H9 (cell line): ENCODE measurements at regions not wholly inside any gene's neighbourhood (a gene's known extent, or its start where the extent isn't known, plus 50 kb on each side); places are given as distances from the start of the nearest gene placed in this dataset.

Experiments
- DNase-seq: peaks from one replicate; pipeline ENCODE4 v3.0.0-alpha.2; 2017
- H2AFZ ChIP-seq: one replicate; pipeline ENCODE4 v1.6.1; 2013; ENCODE audit warnings: mild to moderate bottlenecking, low read length, control low read depth, moderate library complexity
- H2AK5ac ChIP-seq: 2 replicates; pipeline ENCODE4 v1.6.1; 2013; ENCODE audit warnings: low read length, control low read depth, mixed read lengths; ENCODE audit not compliant: insufficient read length
- H2BK120ac ChIP-seq: one replicate; pipeline ENCODE4 v1.6.1; 2013; ENCODE audit warnings: low read depth, mild to moderate bottlenecking, low read length, control low read depth, inconsistent platforms; ENCODE audit not compliant: poor library complexity, severe bottlenecking
- H2BK12ac ChIP-seq: 2 replicates; pipeline ENCODE4 v1.6.1; 2013; ENCODE audit warnings: low read length, control low read depth, mixed read lengths, low read depth; ENCODE audit not compliant: insufficient read length
- H2BK15ac ChIP-seq: 2 replicates; pipeline ENCODE4 v1.6.1; 2013; ENCODE audit warnings: low read depth, low read length, control low read depth
- H2BK20ac ChIP-seq: one replicate; pipeline ENCODE4 v1.6.1; 2013; ENCODE audit warnings: low read depth, mild to moderate bottlenecking, low read length, control low read depth, inconsistent platforms; ENCODE audit not compliant: poor library complexity, severe bottlenecking
- H2BK5ac ChIP-seq: 2 replicates; pipeline ENCODE4 v1.6.1; 2013; ENCODE audit warnings: low read length, control low read depth, mixed read lengths; ENCODE audit not compliant: insufficient read length
- H3K14ac ChIP-seq: 2 replicates; pipeline ENCODE4 v1.6.1; 2013; ENCODE audit warnings: low read length, control low read depth; ENCODE audit not compliant: insufficient read depth
- H3K18ac ChIP-seq: 2 replicates; pipeline ENCODE4 v1.6.1; 2013; ENCODE audit warnings: low read depth, mild to moderate bottlenecking, mixed read lengths, low read length, control low read depth; ENCODE audit not compliant: insufficient read length
- H3K23ac ChIP-seq: 2 replicates; pipeline ENCODE4 v1.6.1; 2013; ENCODE audit warnings: low read length, control low read depth, mixed read lengths, low read depth; ENCODE audit not compliant: insufficient read length
- H3K23me2 ChIP-seq: 2 replicates; pipeline ENCODE4 v1.6.1; 2013; ENCODE audit warnings: low read depth, mild to moderate bottlenecking, mixed read lengths, low read length, control low read depth; ENCODE audit not compliant: insufficient read length, poor library complexity, severe bottlenecking
- H3K27ac ChIP-seq: 2 replicates; pipeline ENCODE4 v1.5.1; 2013; ENCODE audit warnings: low read length, control low read depth, mixed read lengths, low read depth; ENCODE audit not compliant: insufficient read length
- H3K27me3 ChIP-seq: 2 replicates; pipeline ENCODE4 v1.6.1; 2013; ENCODE audit warnings: low read length, control low read depth, inconsistent platforms; ENCODE audit not compliant: insufficient read depth
- H3K4ac ChIP-seq: 2 replicates; pipeline ENCODE4 v1.6.1; 2013; ENCODE audit warnings: low read depth, mild to moderate bottlenecking, control low read depth, inconsistent platforms, low read length, moderate library complexity
- H3K4me1 ChIP-seq: 2 replicates; pipeline ENCODE4 v1.6.1; 2013; ENCODE audit warnings: low read length, control low read depth, inconsistent platforms; ENCODE audit not compliant: insufficient read depth
- H3K4me2 ChIP-seq: 2 replicates; pipeline ENCODE4 v1.6.1; 2013; ENCODE audit warnings: low read length, control low read depth, mixed read lengths; ENCODE audit not compliant: insufficient read length, insufficient read depth
- H3K56ac ChIP-seq: 2 replicates; pipeline ENCODE4 v1.6.1; 2013; ENCODE audit warnings: low read depth, mild to moderate bottlenecking, mixed read lengths, low read length, control low read depth; ENCODE audit not compliant: insufficient read length
- H3K79me1 ChIP-seq: 2 replicates; pipeline ENCODE4 v1.6.1; 2013; ENCODE audit warnings: low read depth, mild to moderate bottlenecking, moderate library complexity, low read length, control low read depth, inconsistent platforms; ENCODE audit not compliant: insufficient read depth, poor library complexity, severe bottlenecking
- H3K79me2 ChIP-seq: 2 replicates; pipeline ENCODE4 v1.6.1; 2013; ENCODE audit warnings: low read length, control low read depth, inconsistent platforms; ENCODE audit not compliant: insufficient read depth
- H3K9ac ChIP-seq: 2 replicates; pipeline ENCODE4 v1.6.1; 2013; ENCODE audit warnings: low read length, control low read depth, mixed read lengths; ENCODE audit not compliant: insufficient read length; ENCODE audit errors: extremely low read depth
- H3K9me3 ChIP-seq: one replicate; pipeline ENCODE4 v1.6.1; 2013; ENCODE audit warnings: low read depth, low read length, inconsistent platforms; ENCODE audit not compliant: control insufficient read depth
- H3T11ph ChIP-seq: one replicate; pipeline ENCODE4 v1.6.1; 2013; ENCODE audit warnings: mild to moderate bottlenecking, low read length, control low read depth, inconsistent platforms
- H4K20me1 ChIP-seq: one replicate; pipeline ENCODE4 v1.6.1; 2013; ENCODE audit not compliant: control insufficient read depth, insufficient read length, insufficient read depth
- H4K5ac ChIP-seq: 2 replicates; pipeline ENCODE4 v1.6.1; 2013; ENCODE audit warnings: low read depth, mild to moderate bottlenecking, mixed read lengths, low read length, control low read depth; ENCODE audit not compliant: insufficient read length
- H4K8ac ChIP-seq: replicated peaks from 2 replicates; pipeline ENCODE4 v1.6.1; 2013; ENCODE audit warnings: low read length, control low read depth, mixed read lengths, low read depth; ENCODE audit not compliant: insufficient read length
- H4K91ac ChIP-seq: 2 replicates; pipeline ENCODE4 v1.6.1; 2013; ENCODE audit warnings: low read depth, mild to moderate bottlenecking, moderate library complexity, mixed read lengths, low read length, control low read depth; ENCODE audit not compliant: insufficient read length
- H3K27ac Mint-ChIP-seq, 3 experiments: 2 replicates in 2 of 3; 3 replicates in 1 of 3; pipeline ENCODE4 v1.8.0; 2020 to 2021; ENCODE audit warnings: mixed read lengths in 3 of 3, mild to moderate bottlenecking in 1 of 3, moderate library complexity in 1 of 3
- H3K27me3 Mint-ChIP-seq: 2 replicates; pipeline ENCODE4 v1.8.0; 2021; ENCODE audit warnings: low read depth, mild to moderate bottlenecking, moderate library complexity, mixed read lengths
- H3K36me3 Mint-ChIP-seq, 3 experiments: 2 replicates in 2 of 3; 3 replicates in 1 of 3; pipeline ENCODE4 v1.8.0; 2020 to 2021; ENCODE audit warnings: low read depth in 3 of 3, mixed read lengths in 3 of 3; ENCODE audit not compliant: insufficient read depth in 1 of 3
- H3K4me1 Mint-ChIP-seq, 2 experiments: 2 replicates each; pipeline ENCODE4 v1.8.0; 2020; ENCODE audit warnings: mixed read lengths in 2 of 2
- H3K4me3 Mint-ChIP-seq, 2 experiments: 2 replicates in 1 of 2; 3 replicates in 1 of 2; pipeline ENCODE4 v1.8.0; 2020 to 2021; ENCODE audit warnings: mild to moderate bottlenecking in 2 of 2, mixed read lengths in 2 of 2, moderate library complexity in 1 of 2
- H3K9me3 Mint-ChIP-seq, 2 experiments: 2 replicates in 1 of 2; 3 replicates in 1 of 2; pipeline ENCODE4 v1.8.0; 2020; ENCODE audit warnings: mild to moderate bottlenecking in 2 of 2, mixed read lengths in 2 of 2, moderate library complexity in 1 of 2
- WGBS: extraction: QIAGEN DNeasy Blood & Tissue Kit; methylation state at CpG from one replicate; pipeline ENCODE4 v1.1.7; 2013; ENCODE audit warnings: missing lambda C conversion rate, low lambda C conversion rate, mixed read lengths; ENCODE audit not compliant: insufficient read length; ENCODE audit errors: extremely low coverage; 5-methylcytosine and 5-hydroxymethylcytosine counted together
- TF ChIP-seq, protein P1 (sequence below): fragments of 200-600 bp; sonication (generic); conservative IDR thresholded peaks from 3 replicates; pipeline ENCODE4 v1.8.0; 2021; ENCODE audit warnings: antibody characterized with exemption, mild to moderate bottlenecking

DNA sequence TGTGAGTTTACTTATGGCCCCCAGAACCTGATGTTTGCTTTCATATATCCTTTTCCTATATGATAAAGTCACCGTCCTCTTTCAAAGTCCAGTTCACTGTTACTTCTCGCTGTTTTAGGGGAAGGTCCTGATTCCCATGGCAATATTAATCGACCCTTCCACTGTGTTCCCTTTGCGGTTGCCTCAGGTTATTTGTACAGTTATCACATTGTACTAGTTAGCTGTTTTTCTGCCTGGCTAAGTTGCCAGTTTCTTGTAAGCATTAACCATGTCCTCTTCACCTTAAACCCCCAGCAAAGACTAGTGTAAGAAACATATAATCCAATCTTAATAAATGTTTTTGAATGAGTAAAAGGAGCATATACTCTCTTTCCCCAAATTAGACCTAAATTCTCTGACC lies 115.0 kb upstream of the PPFIA2 start:
- WGBS: no CpG with 5 or more reads among the region's 4 CpGs
- H3K27ac ChIP-seq: no peak overlapping the region
- no peaks in the 10 kb centered on the region for H3K9me3 ChIP-seq
- H3K4me2 ChIP-seq: no peak overlapping the region
- no peaks in the 10 kb centered on the region for H3K27me3 ChIP-seq
- no peak overlapping the region for H4K91ac ChIP-seq
- DNase-seq: no peak
- no peaks in the 10 kb centered on the region for H3K79me2 ChIP-seq
- no peaks in the 10 kb centered on the region for H4K20me1 ChIP-seq
- H3K23ac ChIP-seq: no peak overlapping the region
- no peak overlapping the region for H3T11ph ChIP-seq
- H3K79me1 ChIP-seq: no peaks in the 10 kb centered on the region
- H2BK5ac ChIP-seq: no peak overlapping the region
- no peak overlapping the region for H2BK20ac ChIP-seq
- no peak overlapping the region for H3K4ac ChIP-seq
- no peak overlapping the region for H3K18ac ChIP-seq
- no peaks in the 10 kb centered on the region for H3K27me3 Mint-ChIP-seq
- no peak overlapping the region for H3K27ac Mint-ChIP-seq
- no peaks in the 10 kb centered on the region for H3K4me1 ChIP-seq
- no peak overlapping the region for H2BK12ac ChIP-seq
- H3K14ac ChIP-seq: no peak overlapping the region
- no peaks in the 10 kb centered on the region for H3K23me2 ChIP-seq
- H3K4me1 Mint-ChIP-seq: peaks cover 3% of the 10 kb centered on the region in 2 experiments; a peak in 2 of 4 replicates
- H3K4me3 Mint-ChIP-seq: no peak overlapping the region
- H2BK15ac ChIP-seq: no peak overlapping the region
- no peak overlapping the region for H3K56ac ChIP-seq
- 0 out of 7 replicates have a peak, but pooled peaks cover 0 to 2% (median 0%) of the 10 kb centered on the region in 3 experiments for H3K36me3 Mint-ChIP-seq
- TF ChIP-seq, protein P1, sequence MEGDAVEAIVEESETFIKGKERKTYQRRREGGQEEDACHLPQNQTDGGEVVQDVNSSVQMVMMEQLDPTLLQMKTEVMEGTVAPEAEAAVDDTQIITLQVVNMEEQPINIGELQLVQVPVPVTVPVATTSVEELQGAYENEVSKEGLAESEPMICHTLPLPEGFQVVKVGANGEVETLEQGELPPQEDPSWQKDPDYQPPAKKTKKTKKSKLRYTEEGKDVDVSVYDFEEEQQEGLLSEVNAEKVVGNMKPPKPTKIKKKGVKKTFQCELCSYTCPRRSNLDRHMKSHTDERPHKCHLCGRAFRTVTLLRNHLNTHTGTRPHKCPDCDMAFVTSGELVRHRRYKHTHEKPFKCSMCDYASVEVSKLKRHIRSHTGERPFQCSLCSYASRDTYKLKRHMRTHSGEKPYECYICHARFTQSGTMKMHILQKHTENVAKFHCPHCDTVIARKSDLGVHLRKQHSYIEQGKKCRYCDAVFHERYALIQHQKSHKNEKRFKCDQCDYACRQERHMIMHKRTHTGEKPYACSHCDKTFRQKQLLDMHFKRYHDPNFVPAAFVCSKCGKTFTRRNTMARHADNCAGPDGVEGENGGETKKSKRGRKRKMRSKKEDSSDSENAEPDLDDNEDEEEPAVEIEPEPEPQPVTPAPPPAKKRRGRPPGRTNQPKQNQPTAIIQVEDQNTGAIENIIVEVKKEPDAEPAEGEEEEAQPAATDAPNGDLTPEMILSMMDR: no peak
- no peaks in the 10 kb centered on the region for H3K9me3 Mint-ChIP-seq
- no peak overlapping the region for H2AK5ac ChIP-seq
- H4K8ac ChIP-seq: no peak overlapping the region
- no peak overlapping the region for H2BK120ac ChIP-seq
- H3K9ac ChIP-seq: no peak overlapping the region
- H2AFZ ChIP-seq: no peak overlapping the region
- H4K5ac ChIP-seq: no peak overlapping the region
